Cardiac septum (tissue), 1 donor: ENCODE measurements at regions not wholly inside any gene's neighbourhood (a gene's known extent, or its start where the extent isn't known, plus 50 kb on each side); places are given as distances from the start of the nearest gene placed in this dataset.

Source experiments
- DNase-seq: peaks from one replicate; pipeline ENCODE4 v3.0.0-alpha.2; 2020; ENCODE audit warnings: low spot score
- intact Hi-C: fragments of 100-400 bp; cut with DNase I; formaldehyde crosslinking; loops from one replicate; pipeline ENCODE4 v1.14.0; 2022
- donor health status: DM: no; HTN: no; CAD: no.

DNA sequence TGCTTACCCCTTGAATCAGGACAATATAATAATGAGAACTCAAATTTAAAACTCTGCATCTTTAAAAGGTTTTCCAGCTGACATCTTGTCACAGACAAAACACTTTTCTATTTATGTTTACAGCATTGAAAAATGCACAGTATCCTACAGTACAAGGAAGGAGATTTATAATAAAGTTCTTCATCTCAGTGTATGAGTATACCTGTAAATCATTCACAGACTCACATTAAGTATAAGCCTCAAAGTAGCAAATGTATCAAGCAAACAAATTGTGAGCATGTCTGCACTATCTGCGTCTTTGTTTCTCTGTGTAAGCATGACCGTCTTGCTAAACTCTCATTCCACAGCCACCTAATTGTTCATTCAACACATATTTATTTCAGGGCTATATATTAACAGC, 52.8 kb downstream of the PPP1R2C start:
- DNase-seq = no peak
- intact Hi-C loops = no loop called here

DNA sequence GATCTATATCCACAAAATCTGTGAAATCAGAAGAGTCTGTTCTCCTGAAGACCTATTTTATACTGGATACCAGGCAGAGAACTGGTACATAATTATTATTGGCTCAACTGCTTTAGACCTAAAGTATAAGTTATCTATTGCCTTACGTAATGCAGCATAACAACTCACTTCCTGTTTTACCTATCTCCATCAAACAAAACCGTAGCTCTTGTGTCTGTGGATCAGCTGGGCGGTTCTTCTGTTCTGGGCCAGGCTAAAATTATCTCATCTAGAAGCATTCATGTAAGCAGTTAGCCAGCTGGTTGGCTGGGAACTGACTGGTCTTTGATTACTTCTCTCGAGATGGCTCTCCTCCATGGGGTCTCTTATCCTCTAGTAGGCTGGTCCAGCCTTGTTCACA, 57.8 kb downstream of the PPP1R2C start:
- DNase-seq = no peak

DNA sequence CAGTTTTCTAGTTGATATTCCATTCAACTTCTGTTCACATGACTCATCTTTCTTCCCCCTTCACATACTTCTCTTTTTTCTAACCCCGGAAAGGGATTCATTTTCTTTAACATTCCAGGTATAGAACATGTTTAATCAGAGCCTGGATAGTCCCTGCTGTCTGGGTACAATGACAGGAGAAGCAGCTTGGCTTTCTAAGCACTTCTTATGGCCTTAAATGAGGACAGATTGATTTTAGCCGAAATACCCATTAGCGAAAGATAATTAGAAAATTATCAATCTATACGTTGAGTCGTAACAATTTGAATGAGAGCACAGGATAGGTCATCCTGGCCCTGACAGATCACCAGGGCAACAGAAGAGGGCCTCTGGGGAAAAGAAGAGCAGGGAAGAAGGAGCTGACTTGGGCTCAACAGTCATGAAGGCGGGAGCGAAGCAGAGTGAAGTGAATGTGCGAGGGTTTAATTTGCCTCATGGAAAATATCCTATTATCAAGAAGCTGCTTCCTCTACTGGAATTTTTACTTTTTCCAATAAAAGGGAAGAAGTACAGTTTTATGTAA, 62.2 kb downstream of the PPP1R2C start:
- no peak for DNase-seq
- intact Hi-C loops = no loop called here

More for the DNA sequence above, 57.8 kb downstream of the PPP1R2C start:
- intact Hi-C loops = no loop called here

DNA sequence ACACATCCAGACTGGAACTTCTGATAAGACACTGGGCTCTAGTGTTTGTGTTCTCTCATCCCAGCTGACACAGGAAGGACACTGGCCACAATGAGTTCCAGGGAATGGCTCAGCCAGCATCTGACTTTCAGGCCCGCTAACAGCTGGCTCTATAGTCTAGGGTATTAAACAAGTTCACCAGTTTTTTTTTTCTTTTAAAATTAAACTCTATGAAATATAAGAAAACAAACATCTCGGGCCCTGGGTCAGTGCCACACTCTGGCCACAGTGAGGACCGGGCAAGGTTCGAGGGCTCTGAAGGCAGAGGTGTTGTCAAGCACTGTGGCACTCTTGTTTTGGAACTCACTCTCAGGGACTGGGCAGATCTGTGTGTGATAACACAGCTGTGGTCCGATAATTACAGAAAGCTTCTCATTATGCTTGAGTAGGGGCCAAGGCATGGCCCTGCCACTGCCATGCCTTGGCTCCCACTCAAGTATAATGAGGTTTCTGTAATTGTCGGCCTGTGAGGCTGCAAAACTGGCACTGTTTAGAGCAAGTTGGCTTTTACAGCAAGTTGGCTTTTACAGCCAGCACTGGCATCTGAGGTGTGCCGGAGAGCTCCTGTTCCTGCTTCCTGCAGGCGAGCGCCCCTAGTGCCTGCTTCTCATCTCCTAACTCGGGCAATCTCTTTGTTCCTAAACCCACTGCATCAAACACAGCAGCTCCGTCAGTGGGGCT, 62.8 kb downstream of the PPP1R2C start:
- intact Hi-C loops = no loop called here

DNA sequence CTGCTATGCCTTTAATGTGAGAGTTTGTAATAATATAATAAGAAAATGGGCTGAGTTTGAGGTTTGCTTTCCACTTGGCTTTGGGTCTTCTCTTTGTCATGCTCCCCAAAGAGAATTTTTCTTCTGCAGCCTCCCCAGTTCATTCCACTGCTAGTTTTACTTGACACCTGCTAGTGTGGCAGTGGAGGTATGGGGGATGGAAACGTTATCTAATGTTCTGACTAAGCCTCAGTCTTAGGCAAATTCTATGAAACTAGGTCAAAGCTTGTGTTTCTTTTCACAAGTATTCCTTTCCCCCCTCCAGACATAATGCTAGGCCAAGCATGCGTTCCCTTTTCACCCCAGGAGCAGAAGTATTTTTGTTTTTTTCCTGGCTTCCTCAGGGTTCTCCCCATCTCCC, 67.5 kb downstream of the PPP1R2C start:
- intact Hi-C loops = no loop called here
- no peak for DNase-seq

More for the DNA sequence above, 62.8 kb downstream of the PPP1R2C start:
- DNase-seq = no peak

DNA sequence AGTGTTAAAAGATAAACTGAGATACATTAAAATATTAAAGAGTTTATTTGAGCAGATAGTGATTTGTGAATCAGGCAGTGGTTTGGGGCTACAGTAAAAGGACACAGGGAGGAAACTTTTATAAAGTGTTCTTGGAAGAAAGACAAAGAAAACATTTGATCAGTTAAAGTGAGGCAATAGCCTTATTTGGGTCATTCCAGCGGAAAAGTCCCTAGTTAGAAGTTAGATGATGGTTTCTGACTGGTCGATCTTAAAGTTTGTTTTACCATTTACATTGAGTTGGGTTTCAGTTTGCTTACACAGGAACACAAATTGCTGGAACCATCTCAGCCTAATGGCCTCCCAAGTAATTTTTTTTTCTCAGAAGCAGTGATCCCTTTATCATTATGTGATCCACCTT, 69.7 kb downstream of the PPP1R2C start:
- intact Hi-C loops = no loop called here
- DNase-seq = no peak

DNA sequence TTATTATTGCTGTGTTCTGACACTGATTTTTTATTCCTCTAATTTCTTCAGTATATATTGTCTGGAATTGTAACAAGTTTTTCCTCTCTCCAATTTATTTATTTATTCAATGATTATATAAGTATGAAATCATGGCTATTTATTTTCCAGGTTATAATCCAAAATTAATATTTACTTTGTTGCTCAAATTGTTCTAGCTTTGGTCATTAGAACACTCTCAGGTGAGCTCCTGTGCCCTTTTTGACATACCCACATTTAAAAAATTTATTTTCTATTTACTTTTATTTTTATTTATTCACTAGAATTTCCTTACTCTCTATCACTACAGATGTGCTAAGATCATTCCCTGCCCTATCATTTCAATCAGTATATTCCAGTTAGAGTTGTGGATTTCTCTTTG, 70.2 kb downstream of the PPP1R2C start:
- DNase-seq = no peak
- intact Hi-C loops = no loop called here

DNA sequence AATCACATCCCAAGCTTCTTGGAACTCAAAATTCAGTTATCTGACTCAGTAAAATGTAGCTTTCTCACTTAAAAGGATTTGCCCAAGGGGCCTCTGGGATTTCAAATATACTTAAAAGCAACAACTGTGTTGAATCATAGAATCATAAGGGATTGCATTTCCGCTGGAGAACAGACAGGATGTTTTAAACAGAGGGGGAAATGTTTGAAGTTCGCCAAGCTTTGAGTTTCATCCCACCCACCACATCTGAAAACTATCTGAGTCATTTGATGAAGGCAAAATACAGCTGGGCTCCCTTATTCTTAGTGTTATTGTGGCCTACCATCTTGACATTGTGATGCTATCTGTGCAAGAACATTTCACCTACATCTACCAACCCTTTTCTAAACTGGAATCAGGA, 73.5 kb downstream of the PPP1R2C start:
- intact Hi-C loops = no loop called here
- DNase-seq = no peak

DNA sequence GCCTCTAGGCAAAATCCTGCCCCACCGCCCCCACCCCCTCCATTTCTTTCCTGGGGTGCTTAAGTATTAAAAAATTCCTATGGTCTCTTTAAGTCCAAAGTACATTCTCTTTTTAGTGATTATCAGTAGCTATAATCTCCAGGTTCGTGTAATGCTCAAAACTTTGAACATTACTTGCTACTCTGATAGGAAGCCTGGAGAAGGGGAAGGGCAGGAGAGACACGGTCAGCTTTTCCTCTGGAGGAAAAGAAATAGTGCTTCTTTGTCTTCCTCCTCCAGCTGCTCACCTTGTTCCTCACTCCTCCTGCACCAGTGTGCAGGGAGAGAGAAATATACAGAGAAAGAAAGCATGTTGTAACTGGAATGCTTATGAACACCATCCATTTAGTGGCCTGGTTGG, 80.4 kb downstream of the PPP1R2C start:
- intact Hi-C loops = no loop called here
- no peak for DNase-seq

DNA sequence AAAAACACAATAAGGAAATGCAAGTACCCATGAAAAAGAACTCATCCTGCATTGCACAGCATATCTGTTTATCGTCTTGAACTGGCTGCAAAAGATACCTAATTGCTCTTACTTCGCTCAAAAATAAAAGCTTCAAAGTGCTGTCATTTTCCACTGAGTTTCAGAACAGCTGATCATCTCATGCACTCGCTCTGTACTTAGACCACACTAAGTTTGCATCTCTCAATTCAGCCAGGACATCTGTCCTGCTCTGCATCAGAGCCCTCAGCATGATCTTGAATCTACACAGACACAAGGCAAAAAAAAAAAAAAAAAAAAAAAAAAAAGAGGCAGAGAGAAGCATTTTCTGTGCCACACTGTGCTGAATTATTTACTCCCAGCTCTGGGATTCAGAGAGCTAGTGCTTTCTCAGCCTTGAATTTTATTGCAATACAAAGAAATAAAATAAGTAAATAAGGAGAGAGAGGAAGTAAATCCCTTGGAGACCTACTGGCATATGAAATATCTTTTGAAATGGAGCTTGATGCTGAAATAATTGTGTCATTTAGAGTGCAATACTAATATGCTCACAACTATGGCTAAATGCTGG, 81.3 kb downstream of the PPP1R2C start:
- DNase-seq = no peak
- intact Hi-C loops = no loop called here

DNA sequence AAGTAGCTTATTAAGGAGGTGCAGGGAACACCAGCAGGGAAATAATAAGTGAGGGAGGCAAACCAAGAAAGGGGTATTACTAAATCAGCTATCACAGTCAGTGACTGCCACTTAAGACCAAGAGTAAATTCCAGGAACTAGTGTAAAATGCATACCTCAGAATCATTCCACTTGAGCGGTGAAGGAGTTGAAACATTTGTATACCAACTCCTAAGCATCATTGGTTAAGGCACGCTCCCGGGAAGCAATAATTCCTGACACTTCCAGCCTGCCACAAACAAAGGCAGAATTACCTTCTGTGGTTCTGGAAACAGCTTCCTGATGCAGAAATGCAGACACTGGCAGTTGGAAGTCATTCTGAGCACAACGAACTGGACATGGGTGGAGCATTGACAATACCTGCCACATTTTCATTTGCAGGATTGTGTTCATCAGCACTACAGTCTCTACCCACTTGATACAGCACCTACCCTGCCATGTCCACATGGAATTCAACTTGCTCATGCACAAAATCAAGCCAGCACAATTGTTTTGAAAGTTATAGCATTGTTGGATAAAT, 82.1 kb downstream of the PPP1R2C start:
- intact Hi-C loops = no loop called here
- no peak for DNase-seq

DNA sequence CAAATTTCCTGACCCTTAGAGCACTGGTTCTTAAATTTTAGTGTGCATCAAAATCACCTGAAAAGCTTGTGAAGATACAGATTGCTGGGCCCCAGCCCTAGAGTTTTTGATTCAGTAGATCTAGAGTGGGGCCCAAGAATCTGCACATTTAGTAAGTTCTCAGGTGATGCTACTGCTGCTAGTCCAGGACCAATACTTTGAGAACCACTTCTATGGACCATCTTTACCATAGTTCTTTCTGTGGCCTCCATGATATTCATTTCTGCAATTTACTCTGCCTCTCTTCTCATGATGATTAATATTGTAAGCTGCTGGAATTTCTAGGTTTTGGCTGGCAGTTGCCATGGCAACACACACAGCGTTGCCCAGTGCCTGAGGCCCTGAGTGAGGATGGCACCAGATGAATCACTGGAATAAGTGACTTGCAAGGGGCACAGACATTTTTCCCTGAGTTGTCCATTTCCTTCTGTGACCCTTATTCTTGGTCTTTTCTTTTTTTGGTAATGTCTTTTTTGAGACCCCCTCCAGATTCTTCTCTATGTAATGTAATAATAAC, 83.6 kb downstream of the PPP1R2C start:
- intact Hi-C loops = no loop called here
- DNase-seq = no peak

DNA sequence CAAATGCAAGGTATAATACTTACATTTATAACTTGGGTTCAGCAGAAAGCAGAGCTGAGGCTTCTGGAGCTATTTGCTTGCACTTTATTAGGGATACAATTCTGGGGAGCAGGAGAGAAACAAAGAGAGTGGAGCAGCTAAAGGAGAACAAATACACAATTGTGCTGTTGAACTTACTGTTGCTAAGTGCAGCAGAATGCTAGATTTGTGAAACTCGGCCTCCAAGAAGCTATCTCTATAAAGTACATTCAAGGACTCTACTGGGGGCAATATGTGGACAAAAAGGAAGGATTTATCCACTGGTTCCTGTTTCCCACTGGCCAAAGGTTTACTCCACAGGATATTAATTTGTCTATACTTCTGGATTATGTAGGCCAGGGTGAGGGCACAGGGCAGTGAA, 86.8 kb downstream of the PPP1R2C start:
- DNase-seq = no peak
- intact Hi-C loops = no loop called here

DNA sequence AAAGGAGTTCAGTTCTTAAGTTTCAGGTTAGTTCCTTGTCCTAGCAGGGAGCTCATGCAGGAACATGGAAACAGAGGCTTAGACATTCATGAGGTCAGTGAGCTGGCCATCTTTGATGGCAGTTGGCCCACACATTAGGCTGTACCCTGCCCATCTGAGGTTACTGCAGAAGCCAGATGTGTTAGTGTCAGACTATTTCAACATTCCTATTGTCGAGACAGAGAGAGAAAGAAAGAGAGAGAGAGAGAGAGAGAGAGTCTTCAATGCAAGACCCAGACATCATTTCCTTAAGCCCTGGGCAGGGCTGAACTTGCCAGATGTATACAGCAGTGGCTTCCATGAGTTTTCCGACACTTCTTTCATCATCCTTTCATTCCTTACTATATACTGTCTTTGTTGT, 91.3 kb downstream of the PPP1R2C start:
- intact Hi-C loops = no loop called here
- DNase-seq = no peak

DNA sequence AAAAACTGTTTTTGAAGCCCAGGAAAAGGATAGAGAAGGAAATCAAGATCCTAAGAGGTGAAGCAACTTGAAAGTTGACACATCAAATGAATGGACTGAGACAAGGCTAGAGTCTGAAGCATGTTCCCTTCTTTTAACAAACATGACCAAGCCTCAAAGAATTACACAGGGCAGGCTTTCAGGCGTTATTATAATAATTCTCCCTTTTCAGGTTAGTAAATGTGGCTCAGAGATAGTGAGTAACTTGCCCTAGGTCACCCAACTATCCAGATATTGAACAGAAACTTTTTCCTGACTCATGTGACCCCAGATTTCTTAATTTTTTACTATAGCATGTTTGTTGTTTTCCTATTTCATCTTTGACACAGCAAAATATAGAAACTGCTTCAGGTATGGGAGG, 91.7 kb downstream of the PPP1R2C start:
- DNase-seq = no peak
- intact Hi-C loops = no loop called here

DNA sequence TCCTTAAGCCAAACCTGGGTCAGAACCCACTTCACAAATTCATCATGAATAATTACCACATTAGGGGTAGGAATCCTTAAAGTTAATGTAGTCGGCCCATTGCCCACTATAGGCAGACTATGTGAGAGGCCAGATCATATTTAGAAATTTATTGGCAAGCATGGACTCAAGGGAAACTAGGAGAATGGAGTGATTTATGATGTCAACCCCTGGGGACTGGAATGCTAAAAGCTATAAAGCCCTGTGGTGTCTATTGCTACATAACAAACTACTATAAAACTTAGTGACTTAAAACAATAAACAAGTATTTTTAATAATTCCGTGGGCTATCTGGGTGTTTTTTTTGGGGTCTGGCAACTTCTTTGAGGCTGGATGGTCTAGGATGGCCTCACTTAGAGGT, 93.9 kb downstream of the PPP1R2C start:
- no peak for DNase-seq
- intact Hi-C loops = no loop called here

DNA sequence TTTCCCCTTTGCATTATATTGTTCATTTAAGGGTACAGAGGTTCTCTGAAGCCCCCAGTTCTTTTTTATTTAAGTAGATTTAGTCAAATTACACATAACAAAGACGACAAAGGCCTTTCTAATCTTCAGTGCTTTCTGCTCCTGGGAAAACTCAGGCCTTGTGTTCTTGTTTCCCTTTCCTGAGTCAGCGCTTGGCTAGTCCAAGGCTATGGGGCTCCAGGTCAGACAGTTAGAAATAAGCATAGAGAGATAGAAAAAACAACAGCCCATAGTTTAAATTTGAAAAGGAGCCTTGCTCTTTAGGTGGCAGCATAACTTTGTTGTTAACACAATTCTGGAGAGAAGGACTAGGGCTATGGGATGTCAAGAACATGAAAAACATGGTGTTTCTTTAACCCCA, 97.3 kb downstream of the PPP1R2C start:
- DNase-seq = no peak
- intact Hi-C loops = no loop called here

DNA sequence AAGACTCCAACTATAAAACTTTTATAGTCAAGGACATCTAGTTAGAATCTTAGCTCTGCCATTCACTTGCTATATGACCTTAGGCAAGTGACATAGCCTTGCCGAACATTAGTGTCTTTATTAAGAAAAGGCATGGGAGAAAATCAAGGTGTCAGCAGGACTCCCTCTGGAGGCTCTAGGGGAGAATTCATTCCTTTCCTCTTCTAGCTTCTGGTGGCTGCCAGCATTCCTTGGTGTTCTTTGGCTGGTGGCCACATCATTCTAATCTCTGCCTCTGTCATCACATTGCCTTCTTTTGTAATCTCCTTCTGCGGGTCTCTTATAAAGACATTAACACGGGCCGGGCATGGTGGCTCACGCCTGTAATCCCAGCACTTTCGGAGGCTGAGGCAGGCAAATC, 99.8 kb downstream of the PPP1R2C start:
- DNase-seq = no peak
- intact Hi-C loops = no loop called here

DNA sequence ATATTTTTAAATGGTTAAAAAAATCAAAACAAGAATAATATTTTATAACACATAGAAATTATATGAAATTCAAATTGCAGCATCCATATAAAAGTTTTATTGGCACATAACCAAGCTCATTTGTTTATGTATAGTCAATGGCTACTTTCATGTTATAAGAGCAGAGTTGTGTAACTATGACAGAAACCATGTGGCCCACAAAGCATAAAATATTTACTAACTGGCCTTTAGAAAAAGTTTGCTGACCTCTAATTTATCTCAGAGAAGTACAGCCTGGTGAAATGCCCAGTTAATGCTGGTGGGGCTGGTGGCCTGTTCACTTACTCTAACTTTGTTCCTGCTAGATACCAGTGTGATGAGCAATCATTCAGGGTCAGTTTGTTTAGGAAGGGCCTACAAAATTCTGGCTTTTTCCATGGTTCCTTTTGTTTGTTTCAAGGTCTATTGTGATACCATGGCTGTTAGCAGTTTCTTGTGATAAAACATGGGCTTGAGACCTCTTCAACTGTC, 104.6 kb downstream of the PPP1R2C start:
- DNase-seq = no peak

DNA sequence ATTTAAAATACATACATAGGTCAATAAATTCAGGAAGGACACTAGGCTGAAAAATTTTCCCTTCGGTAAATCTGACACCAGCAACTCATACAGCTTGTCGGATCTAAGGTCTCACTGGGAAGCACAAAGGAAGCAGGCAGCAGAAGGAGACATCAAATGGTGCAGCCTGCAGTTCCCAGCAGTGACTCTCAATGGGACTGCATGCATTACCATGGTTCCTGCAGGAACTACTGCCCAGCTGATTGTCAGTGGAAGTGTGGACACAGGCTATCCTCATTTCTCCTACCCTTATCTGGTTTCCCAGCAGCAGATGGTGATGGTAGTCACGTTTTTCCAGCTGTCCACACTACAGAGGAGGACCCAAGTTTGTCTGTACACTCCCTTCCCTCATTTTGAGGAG, 113.3 kb downstream of the PPP1R2C start:
- DNase-seq = no peak
- intact Hi-C loops = no loop called here

More for the DNA sequence above, 104.6 kb downstream of the PPP1R2C start:
- intact Hi-C loops = no loop called here

DNA sequence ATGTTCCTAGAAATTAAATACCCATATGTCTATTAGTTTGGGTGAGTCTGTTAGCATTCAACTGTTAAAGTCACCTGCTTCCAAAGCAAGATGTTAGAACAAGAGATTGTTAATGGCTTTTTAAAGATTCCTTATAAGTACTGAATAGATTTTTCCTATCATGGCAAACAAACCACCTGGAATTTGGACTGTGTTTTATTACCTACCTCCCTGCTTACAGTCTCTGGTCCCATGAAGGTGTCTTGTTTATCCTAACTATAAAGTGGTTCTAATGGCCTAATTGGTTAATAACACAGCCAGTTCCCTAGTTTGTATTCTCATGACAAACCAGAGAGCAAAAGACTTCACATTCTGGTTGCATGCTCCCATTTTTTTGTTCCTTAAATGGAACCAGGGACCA, 149.5 kb downstream of the PPP1R2C start:
- no peak for DNase-seq
- intact Hi-C loops = no loop called here
